HUES6 (cell line): ENCODE measurements at regions not wholly inside any gene's neighbourhood (a gene's known extent, or its start where the extent isn't known, plus 50 kb on each side); places are given as distances from the start of the nearest gene placed in this dataset.

Experiments used
- H3K27ac ChIP-seq: 2 replicates; pipeline ENCODE4 v1.7.0; 2013; ENCODE audit warnings: low read depth, mild to moderate bottlenecking, low read length, inconsistent platforms
- H3K27me3 ChIP-seq: 2 replicates; pipeline ENCODE4 v1.6.1; 2013; ENCODE audit warnings: low read length; ENCODE audit not compliant: control insufficient read depth, insufficient read depth
- H3K36me3 ChIP-seq: 2 replicates; pipeline ENCODE4 v1.6.1; 2013; ENCODE audit warnings: low read length; ENCODE audit not compliant: control insufficient read depth, insufficient read depth
- H3K4me1 ChIP-seq: 2 replicates; pipeline ENCODE4 v1.6.1; 2013; ENCODE audit warnings: low read length; ENCODE audit not compliant: control insufficient read depth, insufficient read depth
- H3K4me3 ChIP-seq: 2 replicates; pipeline ENCODE4 v1.5.1; 2013; ENCODE audit warnings: low read depth, low read length
- H3K9ac ChIP-seq: one replicate; pipeline ENCODE4 v1.6.1; 2013; ENCODE audit warnings: mild to moderate bottlenecking, low read length
- H3K9me3 ChIP-seq: 2 replicates; pipeline ENCODE4 v1.6.1; 2013; ENCODE audit warnings: low read depth, low read length; ENCODE audit not compliant: control insufficient read depth, insufficient read depth

- peaks cover 3% of the 10 kb centered on the region; the same call in 1 of the 2 replicates for H3K4me1 ChIP-seq
- H3K4me3 ChIP-seq: no peak overlapping the region
These were observed 200.7 kb upstream of the ZMIZ1 start for GRCh38 chr10:78868048-78868447.

GRCh38 chr10:78868456-78868855 is 200.3 kb upstream of the ZMIZ1 start:
- Histone ChIP-seq H3K4me1 (peaks cover 3% of the 10 kb centered on the region; the same call in 1 of the 2 replicates), H3K4me3 (no peak overlapping the region), H3K36me3 (no peaks in the 10 kb centered on the region), H3K27me3 (peaks cover 13% of the 10 kb centered on the region; the same call in 1 of the 2 replicates), H3K27ac (no peak overlapping the region), H3K9ac (no peak overlapping the region), H3K9me3 (no peaks in the 10 kb centered on the region)

More at GRCh38 chr10:78868048-78868447, 200.7 kb upstream of the ZMIZ1 start:
- no peak overlapping the region for H3K9ac ChIP-seq
- H3K9me3 ChIP-seq: no peaks in the 10 kb centered on the region
- H3K36me3 ChIP-seq: no peaks in the 10 kb centered on the region
- no peak overlapping the region for H3K27ac ChIP-seq
- peaks cover 13% of the 10 kb centered on the region; the same call in 1 of the 2 replicates for H3K27me3 ChIP-seq

- Histone ChIP-seq H3K4me3 (no peak overlapping the region), H3K9ac (no peak overlapping the region), H3K4me1 (peaks cover 3% of the 10 kb centered on the region; the same call in 1 of the 2 replicates), H3K27ac (no peak overlapping the region), H3K27me3 (peaks cover 13% of the 10 kb centered on the region; the same call in 1 of the 2 replicates), H3K9me3 (no peaks in the 10 kb centered on the region), H3K36me3 (no peaks in the 10 kb centered on the region)
These were observed 199.9 kb upstream of the ZMIZ1 start for GRCh38 chr10:78868861-78869260.

- peaks cover 16% of the 10 kb centered on the region for H3K27me3 ChIP-seq
- no peak overlapping the region for H3K9ac ChIP-seq
- H3K27ac ChIP-seq: no peak overlapping the region
- H3K36me3 ChIP-seq: no peaks in the 10 kb centered on the region
- H3K4me1 ChIP-seq: peaks cover 5% of the 10 kb centered on the region; the same call in 1 of the 2 replicates
- H3K9me3 ChIP-seq: no peaks in the 10 kb centered on the region
- no peak overlapping the region for H3K4me3 ChIP-seq
These were observed 199.0 kb upstream of the ZMIZ1 start for GRCh38 chr10:78869508-78870454.

- Histone ChIP-seq H3K36me3 (no peaks in the 10 kb centered on the region), H3K4me1 (peaks cover 11% of the 10 kb centered on the region), H3K4me3 (no peak overlapping the region), H3K27me3 (peaks cover 18% of the 10 kb centered on the region), H3K9me3 (no peaks in the 10 kb centered on the region), H3K9ac (no peak overlapping the region), H3K27ac (no peak overlapping the region)
These were observed 198.3 kb upstream of the ZMIZ1 start for GRCh38 chr10:78870458-78870857.

- Histone ChIP-seq H3K36me3 (no peaks in the 10 kb centered on the region), H3K27me3 (peaks cover 12% of the 10 kb centered on the region)
These were observed 197.0 kb upstream of the ZMIZ1 start for GRCh38 chr10:78871796-78872195.

GRCh38 chr10:78873413-78873812 is 195.4 kb upstream of the ZMIZ1 start:
- no peak overlapping the region for H3K4me3 ChIP-seq
- H3K36me3 ChIP-seq: no peaks in the 10 kb centered on the region
- H3K9ac ChIP-seq: no peak overlapping the region
- peaks cover 6% of the 10 kb centered on the region; the same call in 1 of the 2 replicates for H3K27me3 ChIP-seq
- no peak overlapping the region for H3K27ac ChIP-seq
- peaks cover 18% of the 10 kb centered on the region for H3K4me1 ChIP-seq
- H3K9me3 ChIP-seq: no peaks in the 10 kb centered on the region

More at GRCh38 chr10:78871796-78872195, 197.0 kb upstream of the ZMIZ1 start:
- Histone ChIP-seq H3K9ac (no peak overlapping the region), H3K4me3 (no peak overlapping the region), H3K4me1 (peaks cover 21% of the 10 kb centered on the region), H3K27ac (no peak overlapping the region), H3K9me3 (no peaks in the 10 kb centered on the region)

GRCh38 chr10:78875331-78875877 is 193.4 kb upstream of the ZMIZ1 start:
- no peak overlapping the region for H3K9ac ChIP-seq
- H3K27ac ChIP-seq: no peak overlapping the region
- peaks cover 6% of the 10 kb centered on the region; the same call in 1 of the 2 replicates for H3K27me3 ChIP-seq
- no peak overlapping the region for H3K4me3 ChIP-seq
- no peaks in the 10 kb centered on the region for H3K9me3 ChIP-seq
- H3K36me3 ChIP-seq: no peaks in the 10 kb centered on the region
- H3K4me1 ChIP-seq: peaks cover 18% of the 10 kb centered on the region

GRCh38 chr10:78875932-78876331 is 192.8 kb upstream of the ZMIZ1 start:
- Histone ChIP-seq H3K27me3 (peaks cover 6% of the 10 kb centered on the region; the same call in 1 of the 2 replicates), H3K4me3 (no peak overlapping the region), H3K27ac (no peak overlapping the region), H3K9ac (no peak overlapping the region), H3K4me1 (peaks cover 18% of the 10 kb centered on the region), H3K9me3 (no peaks in the 10 kb centered on the region), H3K36me3 (no peaks in the 10 kb centered on the region)

- Histone ChIP-seq H3K4me3 (no peak overlapping the region), H3K9me3 (no peaks in the 10 kb centered on the region), H3K36me3 (no peaks in the 10 kb centered on the region), H3K9ac (no peak overlapping the region), H3K27ac (no peak overlapping the region), H3K27me3 (peaks cover 6% of the 10 kb centered on the region; the same call in 1 of the 2 replicates), H3K4me1 (peaks cover 18% of the 10 kb centered on the region)
These were observed 192.3 kb upstream of the ZMIZ1 start for GRCh38 chr10:78876449-78876848.

GRCh38 chr10:78879621-78880020 is 189.1 kb upstream of the ZMIZ1 start:
- Histone ChIP-seq H3K9me3 (peaks cover 5% of the 10 kb centered on the region; the same call in 1 of the 2 replicates), H3K36me3 (no peaks in the 10 kb centered on the region), H3K4me3 (no peak overlapping the region), H3K4me1 (peaks cover 18% of the 10 kb centered on the region), H3K9ac (no peak overlapping the region), H3K27me3 (peaks cover 4% of the 10 kb centered on the region; the same call in 1 of the 2 replicates), H3K27ac (no peak overlapping the region)
